Stimulated activated CD4-positive, alpha-beta T cell treated with anti-CD3 and anti-CD28 coated beads, Interleukin-2, amount 100 ng/mL, for 4 hours (primary cell): ENCODE measurements at regions not wholly inside any gene's neighbourhood (a gene's known extent, or its start where the extent isn't known, plus 50 kb on each side); places are given as distances from the start of the nearest gene placed in this dataset.
"Not testable (repeated sequence)": the region's sequence is repeated elsewhere in the genome, so short reads cannot be mapped to it uniquely, and the experiment has no call there.

Experiments used
- DNase-seq: peaks from one replicate; pipeline ENCODE4 v3.0.0-alpha.2; 2020; ENCODE audit warnings: low read depth

- no peak for DNase-seq
Measured at GRCh38 chr2:81528852-81529480, 1224.4 kb upstream of the LRRTM1 start.

- DNase-seq = no peak
Measured at GRCh38 chr2:81523344-81523743, 1218.8 kb upstream of the LRRTM1 start.

- no peak for DNase-seq
Measured at GRCh38 chr2:81513328-81513727, 1208.8 kb upstream of the LRRTM1 start.

DNA sequence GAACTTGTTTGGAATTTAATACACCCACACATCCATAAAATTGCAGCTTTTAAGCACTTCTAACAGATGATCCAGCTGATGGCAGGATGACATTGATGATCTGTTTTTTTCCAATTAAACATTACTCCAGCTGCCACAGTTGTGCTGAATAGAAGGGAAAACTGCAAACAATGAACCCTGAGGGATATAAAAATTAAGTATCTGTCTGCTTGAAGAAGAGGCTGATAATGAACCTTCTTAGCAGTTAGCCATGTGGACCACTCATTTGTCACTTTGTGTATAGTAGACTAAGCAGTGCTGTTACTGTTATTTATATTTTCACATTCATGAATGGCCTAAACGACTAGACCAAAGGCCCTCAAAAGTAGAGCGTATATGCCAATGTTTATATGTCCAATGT lies 1201.0 kb upstream of the LRRTM1 start:
- no peak for DNase-seq

DNA sequence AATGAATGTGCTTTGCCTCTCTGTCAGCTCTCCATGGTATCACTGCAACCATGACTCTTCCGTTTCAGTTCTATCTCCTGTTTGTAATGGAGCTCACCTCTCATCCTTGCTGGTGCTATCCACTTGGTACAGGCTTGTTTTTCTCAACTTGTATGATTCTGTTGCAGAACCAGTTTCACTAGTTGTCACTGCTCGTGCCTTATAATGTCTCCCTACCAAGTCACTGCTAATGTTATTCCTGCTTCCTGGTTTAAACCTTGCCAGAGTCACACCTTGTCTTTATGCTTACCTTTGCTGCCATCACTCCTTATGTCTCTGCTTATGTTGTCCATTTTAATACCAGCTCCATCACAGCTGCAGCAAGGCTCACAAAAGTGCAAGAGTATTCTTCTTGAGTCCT lies 1191.0 kb upstream of the LRRTM1 start:
- DNase-seq = no peak

- DNase-seq = no peak
Measured at GRCh38 chr2:81483254-81483653, 1178.7 kb upstream of the LRRTM1 start.

- DNase-seq = no peak
Measured at GRCh38 chr2:81481994-81482368, 1177.4 kb upstream of the LRRTM1 start.

GRCh38 chr2:81481242-81481993 lies 1176.9 kb upstream of the LRRTM1 start:
- no peak for DNase-seq

DNA sequence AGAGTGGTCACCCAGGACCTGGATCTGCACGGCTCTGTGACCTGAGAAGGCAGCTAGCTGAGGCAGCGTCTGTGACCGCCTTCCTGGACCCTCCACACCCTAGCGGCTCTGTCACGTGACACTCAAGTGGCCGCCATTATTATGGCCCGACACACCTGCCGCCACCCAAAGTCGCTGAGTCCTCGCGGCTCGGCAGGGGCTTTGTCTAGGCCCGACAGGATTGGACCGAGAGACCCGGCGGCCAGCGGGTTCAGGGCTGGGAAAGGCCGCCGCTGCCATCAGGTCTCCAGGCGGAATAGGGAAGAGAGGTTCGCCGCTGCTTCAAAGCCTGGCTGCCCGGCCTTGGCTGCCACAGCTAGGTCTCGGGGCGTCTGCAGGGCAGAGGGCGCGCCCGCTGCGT lies 1162.5 kb upstream of the LRRTM1 start:
- DNase-seq = no peak

DNA sequence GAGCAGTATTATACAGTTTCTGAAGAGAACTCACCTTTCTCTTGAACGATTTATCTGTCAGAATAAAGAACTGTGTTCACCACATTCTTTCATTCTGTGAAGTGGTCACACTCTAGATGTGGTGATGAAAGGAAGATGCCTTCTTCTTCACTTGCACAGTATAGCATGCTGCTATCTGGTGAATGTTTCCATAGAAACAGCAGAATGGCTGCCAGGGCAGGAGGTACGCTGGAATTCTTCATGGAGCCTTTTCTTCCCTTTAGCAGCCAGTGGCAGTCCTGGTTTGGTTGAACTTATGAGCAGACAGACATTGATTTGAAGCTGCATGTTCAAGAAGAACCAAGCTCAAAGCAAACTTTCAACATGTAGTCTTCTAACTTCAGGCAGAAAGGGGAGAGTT lies 1157.9 kb upstream of the LRRTM1 start:
- no peak for DNase-seq

GRCh38 chr2:81445176-81445575 lies 1140.6 kb upstream of the LRRTM1 start:
- DNase-seq = no peak

GRCh38 chr2:81437456-81438000 lies 1133.0 kb upstream of the LRRTM1 start:
- no peak for DNase-seq

- no peak for DNase-seq
Measured at GRCh38 chr2:81436256-81436655, 1131.7 kb upstream of the LRRTM1 start.

DNA sequence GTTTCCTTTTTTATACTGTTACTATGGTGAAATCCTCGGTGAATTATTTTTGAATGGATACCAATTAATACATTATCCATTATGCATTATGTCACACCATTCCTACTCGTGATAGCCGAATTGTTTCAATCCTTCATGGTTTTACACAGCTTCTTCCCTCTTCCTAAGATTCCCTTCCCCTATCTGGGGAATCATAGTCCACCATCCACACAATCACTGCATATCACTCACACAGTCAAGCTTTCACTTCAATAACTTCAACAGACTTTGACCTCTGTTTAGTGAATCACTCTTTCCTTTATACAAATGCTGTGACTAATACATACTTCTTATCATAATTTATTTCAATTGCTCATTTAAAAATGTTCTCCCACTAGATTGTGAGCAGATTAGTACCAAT lies 1108.1 kb upstream of the LRRTM1 start:
- no peak for DNase-seq

DNA sequence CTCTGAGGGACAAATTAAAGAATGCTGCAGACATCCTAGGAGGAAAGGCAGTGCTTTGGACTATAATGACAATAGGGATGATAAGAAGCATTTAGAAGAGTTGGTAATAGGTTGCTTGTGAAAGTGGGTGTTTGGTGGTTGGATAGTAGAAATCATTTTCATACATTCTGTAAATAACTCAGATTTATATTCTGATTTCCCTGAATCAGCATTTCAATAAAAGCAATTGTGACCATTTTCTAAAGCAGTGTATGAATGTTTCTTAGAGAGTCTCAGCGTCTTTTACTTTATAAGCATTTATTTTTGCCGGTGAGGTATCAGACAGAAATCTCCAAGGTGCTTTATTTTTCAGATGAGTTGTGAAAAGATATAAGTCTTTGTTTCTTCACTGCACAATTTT lies 1099.0 kb upstream of the LRRTM1 start:
- DNase-seq = no peak

DNA sequence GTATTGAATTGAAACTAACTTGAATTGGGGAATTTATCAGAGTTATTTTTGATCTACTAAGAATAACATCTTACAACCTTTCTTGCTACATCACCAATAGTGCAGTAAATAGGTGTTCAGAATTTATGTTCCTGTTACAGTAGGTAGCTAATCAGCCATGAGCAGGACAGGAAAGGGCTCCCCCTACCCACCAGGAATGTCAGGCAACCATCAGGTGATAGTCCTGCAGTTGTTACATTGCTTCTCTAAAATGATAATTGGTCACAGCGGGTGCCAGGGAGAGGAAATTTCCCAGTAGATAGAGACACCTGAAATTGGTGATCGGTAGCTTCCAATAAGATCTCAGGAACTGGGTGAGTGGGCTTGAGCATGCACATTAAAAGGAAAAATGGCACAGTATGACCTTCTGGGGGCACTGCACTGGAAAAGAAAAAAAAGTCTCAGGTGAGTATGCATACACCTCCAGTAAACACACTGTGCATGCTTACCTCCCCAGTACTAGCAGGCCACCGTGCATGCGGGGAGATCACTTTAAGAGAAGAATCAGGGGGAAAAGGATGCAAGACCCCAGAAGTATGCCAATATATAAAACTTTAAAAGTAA lies 1092.0 kb upstream of the LRRTM1 start:
- no peak for DNase-seq

GRCh38 chr2:81395746-81396145 lies 1091.2 kb upstream of the LRRTM1 start:
- no peak for DNase-seq

DNA sequence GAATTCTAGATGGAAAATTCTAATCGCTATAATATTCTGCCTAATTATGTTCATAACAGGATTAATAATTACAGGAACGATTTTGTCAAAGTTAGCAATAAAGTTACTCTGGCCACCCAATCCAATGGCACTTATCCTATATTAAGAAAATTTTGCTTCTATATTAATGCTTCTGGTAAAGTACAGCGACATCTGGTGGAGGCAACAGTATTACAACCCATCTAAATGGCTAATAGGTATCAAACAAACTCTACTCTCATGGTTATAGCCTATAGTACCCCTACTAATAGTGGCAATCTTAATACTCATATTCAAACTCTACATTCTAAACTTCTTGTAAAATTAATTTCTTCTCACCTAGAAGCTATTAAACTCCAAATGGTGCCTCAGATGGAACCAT lies 1084.7 kb upstream of the LRRTM1 start:
- DNase-seq = no peak

- DNase-seq = no peak
Measured at GRCh38 chr2:81363800-81364199, 1059.2 kb upstream of the LRRTM1 start.

GRCh38 chr2:81362468-81362867 lies 1057.9 kb upstream of the LRRTM1 start:
- not testable (repeated sequence) for DNase-seq

GRCh38 chr2:81355436-81355835 lies 1050.9 kb upstream of the LRRTM1 start:
- no peak for DNase-seq

GRCh38 chr2:81334046-81334445 lies 1029.5 kb upstream of the LRRTM1 start:
- DNase-seq = no peak

- no peak for DNase-seq
Measured at GRCh38 chr2:81328968-81329367, 1024.4 kb upstream of the LRRTM1 start.
